ENCODE measurements at regions not wholly inside any gene's neighbourhood (a gene's known extent, or its start where the extent isn't known, plus 50 kb on each side); places are given as distances from the start of the nearest gene placed in this dataset.

DNA sequence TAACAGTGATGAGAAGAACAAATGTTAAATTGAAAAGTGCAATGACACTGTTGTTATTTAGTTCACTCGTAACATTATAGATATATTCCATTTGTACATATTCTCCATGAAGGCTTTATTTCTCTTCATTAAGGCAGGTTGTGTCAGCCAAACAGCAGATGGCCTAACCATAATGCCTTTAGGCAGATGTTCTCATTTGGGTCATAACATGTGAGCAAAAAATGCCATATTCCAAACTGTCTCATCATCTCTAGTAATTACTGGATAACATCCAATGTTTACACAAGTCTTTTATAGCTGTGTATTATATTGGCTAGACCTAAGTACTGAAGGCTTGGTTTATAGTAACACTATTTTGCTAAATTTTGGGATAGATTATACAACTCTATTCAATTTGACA is 87.2 kb upstream of the CHODL start:
- Mint-ChIP-seq H3K9me3 (ENCODE audit: unreplicated experiment) (no peaks in the 10 kb centered on the region), H3K4me1 (ENCODE audit: unreplicated experiment) (peaks cover 14% of the 10 kb centered on the region)
- TF ChIP-seq CTCF (IDR thresholded peaks at IDR 0.05; ENCODE audit: unreplicated experiment) = no peak

GRCh38 chr21:18155508-18156193 is 89.0 kb upstream of the CHODL start:
- H3K4me1 Mint-ChIP-seq (ENCODE audit: unreplicated experiment) = peaks cover 14% of the 10 kb centered on the region
- no peaks in the 10 kb centered on the region for H3K9me3 Mint-ChIP-seq (ENCODE audit: unreplicated experiment)
- TF ChIP-seq CTCF (IDR thresholded peaks at IDR 0.05; ENCODE audit: unreplicated experiment) = no peak
- DNase-seq (ENCODE audit: low spot score) = no peak
- no peak overlapping the region for H3K4me3 Mint-ChIP-seq (ENCODE audit: unreplicated experiment)
- H3K36me3 Mint-ChIP-seq (ENCODE audit: low read depth, unreplicated experiment) = no peaks in the 10 kb centered on the region
- peaks cover 1% of the 10 kb centered on the region for H3K27me3 Mint-ChIP-seq (ENCODE audit: unreplicated experiment)
- H3K27ac Mint-ChIP-seq (ENCODE audit: unreplicated experiment) = peak overlapping the region; percentile 64

More for the DNA sequence above, 87.2 kb upstream of the CHODL start:
- Mint-ChIP-seq H3K27me3 (ENCODE audit: unreplicated experiment) (no peaks in the 10 kb centered on the region), H3K4me3 (ENCODE audit: unreplicated experiment) (no peak overlapping the region), H3K36me3 (ENCODE audit: low read depth, unreplicated experiment) (no peaks in the 10 kb centered on the region), H3K27ac (ENCODE audit: unreplicated experiment) (no peak overlapping the region)
- DNase-seq (ENCODE audit: low spot score) = no peak

DNA sequence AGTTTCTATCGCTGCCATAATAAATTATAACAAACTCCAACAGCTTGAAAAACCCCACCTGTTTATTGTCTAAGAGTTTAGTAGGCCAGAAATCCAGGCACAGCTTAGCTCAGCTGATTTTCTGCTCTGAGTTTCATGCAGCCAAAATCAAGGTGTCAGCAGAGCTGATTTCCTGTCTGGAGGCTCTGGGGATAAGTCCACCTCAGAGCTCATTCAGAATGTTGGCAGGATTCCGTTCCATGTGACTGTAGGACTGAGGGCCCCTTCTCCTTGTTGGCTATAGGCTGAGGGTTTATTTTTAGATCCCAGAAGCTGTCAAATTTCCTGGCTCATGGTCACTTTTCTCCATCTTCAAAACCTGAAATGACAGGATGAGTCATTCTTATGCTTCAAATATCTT is 91.6 kb upstream of the CHODL start:
- TF ChIP-seq CTCF (IDR thresholded peaks at IDR 0.05; ENCODE audit: unreplicated experiment) = no peak
- Mint-ChIP-seq H3K27me3 (ENCODE audit: unreplicated experiment) (peaks cover 1% of the 10 kb centered on the region), H3K4me3 (ENCODE audit: unreplicated experiment) (no peak overlapping the region), H3K27ac (ENCODE audit: unreplicated experiment) (no peak overlapping the region), H3K9me3 (ENCODE audit: unreplicated experiment) (no peaks in the 10 kb centered on the region), H3K36me3 (ENCODE audit: low read depth, unreplicated experiment) (no peaks in the 10 kb centered on the region), H3K4me1 (ENCODE audit: unreplicated experiment) (peaks cover 14% of the 10 kb centered on the region)
- DNase-seq (ENCODE audit: low spot score) = no peak

GRCh38 chr21:18152371-18152770 is 92.3 kb upstream of the CHODL start:
- no peak for TF ChIP-seq CTCF (IDR thresholded peaks at IDR 0.05; ENCODE audit: unreplicated experiment)
- H3K9me3 Mint-ChIP-seq (ENCODE audit: unreplicated experiment) = no peaks in the 10 kb centered on the region
- no peak for DNase-seq (ENCODE audit: low spot score)
- peaks cover 1% of the 10 kb centered on the region for H3K27me3 Mint-ChIP-seq (ENCODE audit: unreplicated experiment)
- H3K4me3 Mint-ChIP-seq (ENCODE audit: unreplicated experiment) = no peak overlapping the region
- no peaks in the 10 kb centered on the region for H3K36me3 Mint-ChIP-seq (ENCODE audit: low read depth, unreplicated experiment)
- no peak overlapping the region for H3K27ac Mint-ChIP-seq (ENCODE audit: unreplicated experiment)
- H3K4me1 Mint-ChIP-seq (ENCODE audit: unreplicated experiment) = peaks cover 14% of the 10 kb centered on the region

- no peaks in the 10 kb centered on the region for H3K9me3 Mint-ChIP-seq (ENCODE audit: unreplicated experiment)
- no peak for TF ChIP-seq CTCF (IDR thresholded peaks at IDR 0.05; ENCODE audit: unreplicated experiment)
- no peak overlapping the region for H3K27ac Mint-ChIP-seq (ENCODE audit: unreplicated experiment)
Measured at GRCh38 chr21:18151046-18151445, 93.6 kb upstream of the CHODL start.

More at GRCh38 chr21:18151046-18151445, 93.6 kb upstream of the CHODL start:
- H3K4me1 Mint-ChIP-seq (ENCODE audit: unreplicated experiment) = peaks cover 13% of the 10 kb centered on the region
- peaks cover 1% of the 10 kb centered on the region for H3K27me3 Mint-ChIP-seq (ENCODE audit: unreplicated experiment)
- H3K36me3 Mint-ChIP-seq (ENCODE audit: low read depth, unreplicated experiment) = no peaks in the 10 kb centered on the region
- no peak overlapping the region for H3K4me3 Mint-ChIP-seq (ENCODE audit: unreplicated experiment)
- no peak for DNase-seq (ENCODE audit: low spot score)

All from endothelial cell (in vitro differentiated cells).